Panc1 (cell line): ENCODE measurements at regions not wholly inside any gene's neighbourhood (a gene's known extent, or its start where the extent isn't known, plus 50 kb on each side); places are given as distances from the start of the nearest gene placed in this dataset.

Experiments used
- ATAC-seq: fragments of 200-7000 bp; cut with Tn5 transposase; 2 replicates; pipeline ENCODE4 v1.9.1; 2020; ENCODE audit warnings: mild to moderate bottlenecking, moderate library complexity
- BruUV-seq: library from RNA; stranded (reverse); fragments of 400-500 nt; replicated peaks from 2 replicates; lab custom pipeline; 2021; lab: Mats Ljungman, UMichigan
- CTCF ChIA-PET: fragments of 300-600 bp; sonication (Branson Sonifier 250); formaldehyde crosslinking; loops from one replicate; lab custom pipeline; 2022; ENCODE audit warnings: antibody characterized with exemption; lab: Charles Lee
- POLR2A ChIA-PET: fragments of 300-600 bp; sonication (Branson Sonifier 250); formaldehyde crosslinking; loops from one replicate; lab custom pipeline; 2022; ENCODE audit warnings: antibody characterized with exemption; lab: Charles Lee
- DNase-seq: peaks from one replicate; pipeline ENCODE4 v3.0.0-alpha.2; 2010; ENCODE audit warnings: low read depth, low spot score
- H3K27ac ChIP-seq: 2 replicates; pipeline ENCODE4 v1.5.1; 2011; ENCODE audit warnings: mild to moderate bottlenecking, low read length, inconsistent platforms
- H3K27me3 ChIP-seq: fragments of 200-500 bp; sonication (Bioruptor generic); 2 replicates; pipeline ENCODE4 v1.6.0; 2014; ENCODE audit warnings: low read length, inconsistent platforms; ENCODE audit not compliant: control insufficient read depth, insufficient read depth
- H3K36me3 ChIP-seq: fragments of 200-500 bp; sonication (Bioruptor generic); 2 replicates; pipeline ENCODE4 v1.5.1; 2014; ENCODE audit warnings: inconsistent platforms, mild to moderate bottlenecking, low read length, moderate library complexity; ENCODE audit not compliant: control insufficient read depth, insufficient read depth
- H3K4me1 ChIP-seq: 2 replicates; pipeline ENCODE4 v1.5.1; 2011; ENCODE audit warnings: inconsistent platforms, mild to moderate bottlenecking, low read length, moderate library complexity; ENCODE audit not compliant: control insufficient read depth, insufficient read depth
- H3K4me3 ChIP-seq, 2 experiments: 2 replicates each; pipeline ENCODE4 v1.5.1; 2011 to 2012; ENCODE audit warnings: low read depth in 2 of 2, low read length in 2 of 2, mild to moderate bottlenecking in 2 of 2, inconsistent platforms in 1 of 2, moderate library complexity in 1 of 2
- H3K9me3 ChIP-seq: fragments of 200-500 bp; sonication (Bioruptor generic); 2 replicates; pipeline ENCODE4 v1.5.1; 2014; ENCODE audit warnings: low read depth, mild to moderate bottlenecking, inconsistent platforms, low read length, moderate library complexity; ENCODE audit not compliant: control insufficient read depth, insufficient read depth
- POLR2AphosphoS5 ChIP-seq: IDR thresholded peaks from 2 replicates; pipeline ENCODE4 v1.6.1; 2012; ENCODE audit warnings: mild to moderate bottlenecking, low read depth, low read length, moderate library complexity
- SIN3A ChIP-seq: IDR thresholded peaks from 2 replicates; pipeline ENCODE4 v1.6.1; 2012; ENCODE audit warnings: low read depth, mild to moderate bottlenecking, low read length, moderate library complexity, borderline replicate concordance; ENCODE audit not compliant: insufficient read depth
- TCF7L2 ChIP-seq: IDR thresholded peaks from 2 replicates; pipeline ENCODE4 v1.6.1; 2011; ENCODE audit warnings: mild to moderate bottlenecking, low read depth, low read length, inconsistent platforms
- in situ Hi-C: cut with HindIII; loops from 2 replicates; pipeline ENCODE4 v1.10.0; 2016; ENCODE audit warnings: low sequenced_read_pairs, low pct_unique_long_range_greater_than_20kb
- intact Hi-C: fragments of 100-400 bp; cut with micrococcal nuclease; formaldehyde crosslinking; loops from one replicate; pipeline ENCODE4 v1.10.0; 2022; ENCODE audit not compliant: unreplicated experiment
- TF ChIP-seq, protein P1 (sequence below): fragments of 450-650 bp; IDR thresholded peaks from 2 replicates; pipeline ENCODE4 v1.5.1; 2017; ENCODE audit warnings: mild to moderate bottlenecking
- TF ChIP-seq, protein P2 (sequence below), 2 experiments: IDR thresholded peaks; 2 replicates each; pipeline ENCODE4 v1.6.1; 2011 to 2012; ENCODE audit warnings: low read depth in 2 of 2, control low read depth in 1 of 2, low read length in 1 of 2, mild to moderate bottlenecking in 1 of 2, moderate library complexity in 1 of 2; ENCODE audit not compliant: insufficient read depth in 1 of 2

DNA sequence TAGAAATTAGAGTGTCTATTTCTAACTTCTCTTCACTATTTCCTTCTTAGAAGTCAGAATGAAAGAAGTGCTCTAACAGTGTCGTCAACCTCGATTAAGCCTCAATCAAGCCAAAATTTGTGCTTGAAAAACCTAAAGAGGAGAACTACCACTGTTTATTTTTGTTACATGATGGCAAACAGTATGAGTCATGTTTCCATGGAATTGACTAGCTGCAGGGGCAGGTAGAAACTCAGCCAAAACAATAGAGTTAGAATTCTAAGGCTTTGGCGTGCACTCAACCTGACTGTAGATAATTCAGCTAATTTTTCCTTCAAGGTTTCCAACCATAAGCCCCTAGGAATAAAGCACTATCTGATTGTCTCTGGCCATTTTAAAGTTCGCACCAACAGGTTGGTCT, 415.9 kb downstream of the ETS1 start:
- in situ Hi-C loops (loop anchor here (25.0 kb wide), 1 partner anchor 666 kb away; no protein-coding TSS in a partner anchor), intact Hi-C loops (loop anchor here (5.0 kb wide), 1 partner anchor 331 kb away; no protein-coding TSS in a partner anchor)
- POLR2A ChIA-PET, result no interaction called here
- Histone ChIP-seq H3K27me3 (no peaks in the 10 kb centered on the region), H3K36me3 (no peaks in the 10 kb centered on the region), H3K27ac (peak overlapping the region; percentile 6; the same call in 1 of the 2 replicates), H3K4me3 (no peak overlapping the region), H3K9me3 (no peaks in the 10 kb centered on the region), H3K4me1 (0 out of 2 replicates have a peak, but pooled peaks cover 6% of the 10 kb centered on the region)
- no peak; the same call in 1 of the 2 replicates for ATAC-seq
- CTCF ChIA-PET, result interaction anchor here (0.6 to 1.8 kb wide), 4 partner anchors 459 to 522 kb away, joined by 4 to 15 read pairs (median 6); partner anchors contain the start of gene FLI1
- no peak for DNase-seq
- no peak for TF ChIP-seq TCF7L2
- no peak for TF ChIP-seq POLR2AphosphoS5
- TF ChIP-seq, protein P1, sequence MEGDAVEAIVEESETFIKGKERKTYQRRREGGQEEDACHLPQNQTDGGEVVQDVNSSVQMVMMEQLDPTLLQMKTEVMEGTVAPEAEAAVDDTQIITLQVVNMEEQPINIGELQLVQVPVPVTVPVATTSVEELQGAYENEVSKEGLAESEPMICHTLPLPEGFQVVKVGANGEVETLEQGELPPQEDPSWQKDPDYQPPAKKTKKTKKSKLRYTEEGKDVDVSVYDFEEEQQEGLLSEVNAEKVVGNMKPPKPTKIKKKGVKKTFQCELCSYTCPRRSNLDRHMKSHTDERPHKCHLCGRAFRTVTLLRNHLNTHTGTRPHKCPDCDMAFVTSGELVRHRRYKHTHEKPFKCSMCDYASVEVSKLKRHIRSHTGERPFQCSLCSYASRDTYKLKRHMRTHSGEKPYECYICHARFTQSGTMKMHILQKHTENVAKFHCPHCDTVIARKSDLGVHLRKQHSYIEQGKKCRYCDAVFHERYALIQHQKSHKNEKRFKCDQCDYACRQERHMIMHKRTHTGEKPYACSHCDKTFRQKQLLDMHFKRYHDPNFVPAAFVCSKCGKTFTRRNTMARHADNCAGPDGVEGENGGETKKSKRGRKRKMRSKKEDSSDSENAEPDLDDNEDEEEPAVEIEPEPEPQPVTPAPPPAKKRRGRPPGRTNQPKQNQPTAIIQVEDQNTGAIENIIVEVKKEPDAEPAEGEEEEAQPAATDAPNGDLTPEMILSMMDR, result no peak
- TF ChIP-seq SIN3A, result no peak
- TF ChIP-seq, protein P2, sequence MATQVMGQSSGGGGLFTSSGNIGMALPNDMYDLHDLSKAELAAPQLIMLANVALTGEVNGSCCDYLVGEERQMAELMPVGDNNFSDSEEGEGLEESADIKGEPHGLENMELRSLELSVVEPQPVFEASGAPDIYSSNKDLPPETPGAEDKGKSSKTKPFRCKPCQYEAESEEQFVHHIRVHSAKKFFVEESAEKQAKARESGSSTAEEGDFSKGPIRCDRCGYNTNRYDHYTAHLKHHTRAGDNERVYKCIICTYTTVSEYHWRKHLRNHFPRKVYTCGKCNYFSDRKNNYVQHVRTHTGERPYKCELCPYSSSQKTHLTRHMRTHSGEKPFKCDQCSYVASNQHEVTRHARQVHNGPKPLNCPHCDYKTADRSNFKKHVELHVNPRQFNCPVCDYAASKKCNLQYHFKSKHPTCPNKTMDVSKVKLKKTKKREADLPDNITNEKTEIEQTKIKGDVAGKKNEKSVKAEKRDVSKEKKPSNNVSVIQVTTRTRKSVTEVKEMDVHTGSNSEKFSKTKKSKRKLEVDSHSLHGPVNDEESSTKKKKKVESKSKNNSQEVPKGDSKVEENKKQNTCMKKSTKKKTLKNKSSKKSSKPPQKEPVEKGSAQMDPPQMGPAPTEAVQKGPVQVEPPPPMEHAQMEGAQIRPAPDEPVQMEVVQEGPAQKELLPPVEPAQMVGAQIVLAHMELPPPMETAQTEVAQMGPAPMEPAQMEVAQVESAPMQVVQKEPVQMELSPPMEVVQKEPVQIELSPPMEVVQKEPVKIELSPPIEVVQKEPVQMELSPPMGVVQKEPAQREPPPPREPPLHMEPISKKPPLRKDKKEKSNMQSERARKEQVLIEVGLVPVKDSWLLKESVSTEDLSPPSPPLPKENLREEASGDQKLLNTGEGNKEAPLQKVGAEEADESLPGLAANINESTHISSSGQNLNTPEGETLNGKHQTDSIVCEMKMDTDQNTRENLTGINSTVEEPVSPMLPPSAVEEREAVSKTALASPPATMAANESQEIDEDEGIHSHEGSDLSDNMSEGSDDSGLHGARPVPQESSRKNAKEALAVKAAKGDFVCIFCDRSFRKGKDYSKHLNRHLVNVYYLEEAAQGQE (IDR thresholded peaks at IDR 0.05; ENCODE audit: insufficient read depth in 1 of 2, low read depth in 2 of 2, low read length in 1 of 2), result no peak
- no TSS peak for BruUV-seq

DNA sequence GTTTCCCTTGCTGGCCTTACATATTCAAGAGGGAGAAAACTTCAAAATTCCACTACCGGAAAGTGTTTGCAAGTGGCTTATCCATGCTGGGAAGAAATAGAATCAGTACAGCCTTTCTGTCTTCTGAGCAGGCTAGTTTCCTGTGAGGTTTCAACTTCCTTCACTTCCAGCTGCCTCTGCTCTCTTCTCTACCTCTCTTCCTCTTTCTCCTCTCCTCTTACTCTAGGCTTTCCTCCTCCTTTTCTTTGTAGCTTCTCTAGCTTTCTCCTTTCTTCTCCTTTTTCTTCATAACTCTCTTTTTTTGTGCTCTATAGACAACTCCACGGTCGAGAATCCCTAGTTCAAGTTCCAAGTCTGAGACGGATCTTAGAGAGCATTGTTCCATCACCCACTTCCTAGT, 421.8 kb downstream of the ETS1 start:
- CTCF ChIA-PET, result no interaction called here
- ATAC-seq (no peak), DNase-seq (no peak)
- no TSS peak for BruUV-seq
- POLR2A ChIA-PET, result no interaction called here
- no peaks in the 10 kb centered on the region for H3K4me1 ChIP-seq
- no peaks in the 10 kb centered on the region for H3K27me3 ChIP-seq
- no peaks in the 10 kb centered on the region for H3K9me3 ChIP-seq
- no peak overlapping the region for H3K27ac ChIP-seq
- H3K4me3 ChIP-seq, result no peak overlapping the region
- TF ChIP-seq POLR2AphosphoS5 (no peak), SIN3A (no peak), TCF7L2 (no peak)
- TF ChIP-seq, protein P1, result no peak
- TF ChIP-seq, protein P2 (IDR thresholded peaks at IDR 0.05; ENCODE audit: insufficient read depth in 1 of 2, low read depth in 2 of 2, low read length in 1 of 2), result no peak
- intact Hi-C loops, result no loop called here
- in situ Hi-C loops, result loop anchor here (25.0 kb wide), 1 partner anchor 672 kb away; no protein-coding TSS in a partner anchor
- no peaks in the 10 kb centered on the region for H3K36me3 ChIP-seq
